AG09319 (cell line): ENCODE measurements at regions not wholly inside any gene's neighbourhood (a gene's known extent, or its start where the extent isn't known, plus 50 kb on each side); places are given as distances from the start of the nearest gene placed in this dataset.

ENCODE experiments used
- DNase-seq: peaks from one replicate; pipeline ENCODE4 v3.0.0-alpha.2; 2010; ENCODE audit warnings: low read depth; ENCODE audit errors: extremely low read depth
- CTCF ChIP-seq: IDR thresholded peaks from 2 replicates; pipeline ENCODE4 v1.5.1; 2011; ENCODE audit warnings: low read depth, mild to moderate bottlenecking, inconsistent platforms, low read length, moderate library complexity

- DNase-seq: peak; percentile 53
- TF ChIP-seq CTCF: no peak
These were observed 669.0 kb downstream of the ACTL7B start for GRCh38 chr9:108186642-108187395.

- DNase-seq: no peak
- no peak for TF ChIP-seq CTCF
These were observed 670.2 kb downstream of the ACTL7B start for GRCh38 chr9:108185613-108186012.

GRCh38 chr9:108184941-108185340 is 670.8 kb downstream of the ACTL7B start:
- no peak for TF ChIP-seq CTCF
- no peak for DNase-seq

GRCh38 chr9:108184009-108184408 is 671.8 kb downstream of the ACTL7B start:
- no peak for TF ChIP-seq CTCF
- DNase-seq: no peak

GRCh38 chr9:108182950-108183381 is 672.8 kb downstream of the ACTL7B start:
- TF ChIP-seq CTCF: no peak
- no peak for DNase-seq

GRCh38 chr9:108182270-108182669 is 673.5 kb downstream of the ACTL7B start:
- no peak for DNase-seq
- no peak for TF ChIP-seq CTCF

- no peak for DNase-seq
- no peak for TF ChIP-seq CTCF
These were observed 674.3 kb downstream of the ACTL7B start for GRCh38 chr9:108181441-108181840.
